ENCODE measurements at regions not wholly inside any gene's neighbourhood (a gene's known extent, or its start where the extent isn't known, plus 50 kb on each side); places are given as distances from the start of the nearest gene placed in this dataset.
"Not testable (repeated sequence)": the region's sequence is repeated elsewhere in the genome, so short reads cannot be mapped to it uniquely, and the experiment has no call there.

DNA sequence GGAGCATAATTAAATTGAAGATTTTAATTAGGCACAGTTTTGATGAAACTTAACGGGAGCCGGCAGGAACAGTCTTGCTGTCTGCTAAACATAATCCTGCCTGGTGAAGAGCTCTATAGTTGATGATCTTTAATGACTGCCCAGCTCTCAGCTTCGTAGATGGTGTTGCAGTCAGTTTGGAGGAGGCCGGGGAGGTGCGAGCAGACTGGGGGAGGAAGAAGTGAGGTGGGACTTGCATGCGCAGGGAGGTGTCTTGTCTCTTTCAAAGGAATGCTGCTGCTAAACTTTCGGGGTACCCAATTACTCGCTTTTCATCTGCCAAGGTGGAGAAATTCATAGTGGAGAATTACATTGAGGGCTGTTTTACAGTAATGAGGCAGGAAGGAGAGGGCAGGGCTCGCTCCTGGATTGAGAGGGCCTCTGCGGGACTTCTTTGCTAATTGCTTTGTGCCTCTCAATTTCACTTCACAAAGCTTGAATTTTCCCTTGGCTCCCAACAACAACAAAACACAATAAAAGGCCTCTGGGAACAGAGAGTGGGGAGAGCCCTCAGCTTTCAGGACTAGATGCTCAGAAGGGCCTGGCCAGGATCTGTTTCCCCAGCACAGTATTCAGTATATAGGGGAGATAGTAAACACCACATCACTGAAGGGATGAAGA lies 257.9 kb upstream of the ADRA1B start:
- DNase-seq = no peak

DNA sequence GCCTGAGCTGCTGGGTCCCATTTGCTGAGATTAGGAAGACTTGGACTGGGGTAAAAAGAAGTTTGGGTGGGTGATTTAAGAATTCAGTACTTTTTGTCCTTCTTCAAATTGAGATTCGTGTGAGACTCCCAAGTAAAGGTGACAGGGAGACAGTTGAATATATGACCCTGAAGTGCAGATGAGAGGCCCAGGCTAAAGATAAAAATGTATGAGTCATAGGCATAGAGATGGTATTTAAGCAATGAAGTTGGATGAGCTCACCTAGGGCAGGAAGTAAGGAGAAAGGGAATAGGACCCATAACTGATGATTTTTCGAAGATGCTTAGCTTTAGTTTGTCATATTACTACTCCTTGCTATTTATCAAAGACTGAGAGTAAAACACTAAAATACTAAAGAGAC lies 255.9 kb upstream of the ADRA1B start:
- no peak for DNase-seq

DNA sequence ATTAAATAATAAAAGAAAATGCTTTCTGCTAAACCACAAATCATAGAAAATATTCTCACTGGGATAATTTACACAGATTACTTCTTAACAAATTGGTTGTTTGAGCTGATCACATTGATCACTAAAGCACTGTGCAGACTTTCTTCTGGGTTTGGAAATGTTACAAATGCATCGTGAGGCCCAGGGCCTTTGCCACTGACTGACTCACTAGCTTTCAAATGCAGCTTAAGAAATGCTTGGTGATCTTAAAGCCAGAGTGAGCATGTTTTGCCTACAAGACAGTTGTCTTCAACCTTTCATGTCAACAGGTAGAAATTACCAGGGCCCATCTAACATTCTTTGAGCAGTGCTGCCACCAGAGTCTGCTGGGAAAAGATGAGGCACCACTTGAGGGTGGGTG lies 252.3 kb upstream of the ADRA1B start:
- no peak for DNase-seq

DNA sequence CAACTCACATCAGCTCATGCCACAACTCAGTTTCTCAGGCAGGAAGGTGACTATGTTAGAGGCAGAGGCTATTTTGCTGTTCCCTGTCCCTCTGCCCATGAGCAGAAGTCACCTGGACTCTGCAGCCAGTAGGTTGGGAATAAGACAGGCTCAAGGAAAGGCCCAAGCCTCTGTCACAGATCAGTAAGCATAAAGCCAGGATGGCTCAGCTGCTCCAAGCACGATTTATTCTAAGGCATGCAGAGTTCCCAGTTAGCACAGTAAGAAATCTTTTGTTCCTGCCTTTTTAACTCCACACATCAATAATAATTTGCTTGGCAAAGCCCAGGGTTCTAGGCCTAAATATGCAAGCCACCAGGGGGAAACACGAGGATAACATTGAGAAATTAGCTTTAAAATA lies 249.0 kb upstream of the ADRA1B start:
- DNase-seq = no peak

DNA sequence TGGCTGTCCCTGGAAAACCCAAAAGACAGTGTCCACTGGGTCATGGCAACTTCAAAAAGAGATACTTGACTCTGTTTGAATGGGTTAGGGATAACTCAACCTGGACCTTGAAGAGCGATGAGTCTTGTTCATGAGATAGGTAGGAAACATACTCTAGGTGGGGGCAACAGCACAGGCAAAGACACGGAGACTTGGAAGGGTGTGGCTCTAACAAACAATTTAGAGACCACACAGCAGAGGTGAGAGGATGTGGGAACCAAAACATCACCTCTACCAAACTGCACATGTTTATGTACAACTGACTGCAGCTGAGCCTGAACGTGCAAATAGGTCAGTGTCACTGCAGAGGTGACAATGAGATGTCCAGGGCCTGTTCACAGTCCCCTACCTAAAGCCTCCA lies 247.7 kb upstream of the ADRA1B start:
- DNase-seq = no peak

DNA sequence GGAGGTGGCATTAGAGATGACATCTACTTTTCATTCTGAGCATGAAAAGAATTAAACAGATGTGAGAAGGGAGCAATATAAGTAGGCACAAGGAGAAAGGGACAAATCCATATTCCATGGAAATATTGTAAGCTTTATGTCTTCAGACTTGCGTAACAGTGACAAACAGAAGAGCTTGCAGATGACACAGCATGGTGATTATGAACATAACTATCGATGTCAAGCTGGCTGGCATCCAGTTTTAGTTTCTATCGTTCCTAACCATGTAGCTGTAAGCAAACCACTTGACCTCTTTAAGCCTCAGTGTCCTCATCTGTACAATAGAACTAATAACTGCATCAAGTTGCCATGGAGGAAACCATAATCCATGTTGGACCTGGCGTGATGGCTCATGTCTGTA lies 246.7 kb upstream of the ADRA1B start:
- no peak for DNase-seq

DNA sequence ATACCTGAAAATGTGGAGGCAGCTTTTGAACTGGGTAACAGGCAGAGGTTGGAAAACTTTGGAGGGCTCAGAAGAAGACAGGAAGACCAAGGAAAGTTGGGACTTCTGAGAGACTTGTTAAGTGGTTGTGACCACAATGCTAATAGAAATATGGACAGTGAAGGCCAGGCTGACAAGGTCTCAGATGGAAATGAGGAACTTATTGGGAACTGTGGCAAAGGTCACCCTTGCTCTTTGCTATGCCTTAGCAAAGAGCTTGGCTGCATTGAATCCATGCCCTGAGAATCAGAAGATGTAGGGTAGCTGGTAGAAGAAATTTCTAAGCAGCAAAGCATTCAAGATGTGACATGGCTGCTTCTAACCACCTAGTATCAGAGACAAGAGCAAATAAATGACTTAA lies 244.4 kb upstream of the ADRA1B start:
- no peak for DNase-seq

DNA sequence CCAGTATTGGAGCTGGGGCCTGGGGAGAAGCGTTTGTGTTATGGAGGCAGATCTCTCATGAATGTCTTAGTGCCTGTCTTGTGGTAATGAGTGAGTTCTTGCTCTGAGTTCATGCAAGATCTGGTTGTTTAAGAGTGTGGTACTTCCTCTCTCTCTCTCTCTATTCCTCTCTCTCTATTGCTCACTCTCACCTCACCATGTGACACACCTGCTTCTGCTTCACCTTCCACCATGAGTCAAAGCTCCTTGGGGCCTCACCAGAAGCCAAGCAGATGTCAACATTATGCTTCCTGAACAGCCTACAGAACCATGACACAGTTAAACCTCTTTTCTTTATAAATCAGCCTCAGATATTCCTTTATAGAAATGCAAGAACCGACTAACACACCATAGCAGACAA lies 242.7 kb upstream of the ADRA1B start:
- no peak for DNase-seq

DNA sequence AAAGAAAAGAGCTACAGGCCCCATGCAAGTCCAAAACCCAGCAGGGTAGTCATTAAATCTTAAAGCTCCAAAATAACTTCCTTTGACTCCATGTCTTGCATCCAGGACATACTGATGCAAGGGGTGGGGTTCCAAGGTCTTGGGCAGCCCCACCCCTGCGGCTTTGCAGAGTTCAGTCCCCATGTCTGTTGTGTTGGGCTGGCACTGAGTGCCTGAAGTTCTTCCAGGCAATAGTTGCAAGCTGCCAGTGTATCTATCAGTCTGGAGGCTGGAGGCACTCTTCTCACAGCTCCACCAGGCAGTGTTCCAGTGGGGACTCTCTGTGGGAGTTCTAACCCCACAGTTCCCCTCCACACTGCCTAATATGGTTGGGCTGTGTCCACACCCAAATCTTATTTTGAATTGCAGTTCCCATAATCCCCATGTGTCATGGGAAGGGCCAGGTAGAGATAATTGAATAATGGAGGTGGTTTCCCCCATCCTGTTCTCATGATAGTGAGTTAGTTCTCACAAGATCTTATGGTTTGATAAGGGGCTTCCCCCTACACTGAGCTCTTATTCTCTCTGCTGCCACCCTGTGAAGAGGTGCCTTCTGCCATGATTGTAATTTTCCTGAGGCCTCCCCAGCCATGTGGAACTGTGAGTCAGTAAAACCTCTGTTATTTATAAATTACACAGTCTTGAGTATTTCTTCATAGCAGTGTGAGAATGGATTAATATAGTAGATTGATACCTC lies 237.5 kb upstream of the ADRA1B start:
- no peak for DNase-seq

DNA sequence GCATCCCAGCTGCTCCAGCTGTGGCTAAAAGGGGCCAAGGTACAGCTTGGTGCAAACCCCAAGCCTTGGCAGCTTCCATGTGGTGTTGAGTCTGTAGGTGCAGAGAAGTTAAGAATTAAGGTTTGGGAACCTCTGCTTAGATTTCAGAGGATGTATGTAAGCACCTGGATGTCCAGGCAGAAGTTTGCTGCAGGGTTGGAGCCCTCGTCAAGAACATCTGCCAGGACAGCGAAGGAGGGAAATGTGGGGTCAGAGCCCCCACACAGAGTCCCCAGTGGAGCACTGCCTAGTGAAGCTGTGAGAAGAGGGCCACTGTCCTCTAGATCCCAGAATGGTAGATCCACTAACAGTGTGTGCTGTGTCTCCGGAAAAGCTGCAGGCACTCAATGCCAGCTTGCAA lies 236.2 kb upstream of the ADRA1B start:
- DNase-seq = no peak

DNA sequence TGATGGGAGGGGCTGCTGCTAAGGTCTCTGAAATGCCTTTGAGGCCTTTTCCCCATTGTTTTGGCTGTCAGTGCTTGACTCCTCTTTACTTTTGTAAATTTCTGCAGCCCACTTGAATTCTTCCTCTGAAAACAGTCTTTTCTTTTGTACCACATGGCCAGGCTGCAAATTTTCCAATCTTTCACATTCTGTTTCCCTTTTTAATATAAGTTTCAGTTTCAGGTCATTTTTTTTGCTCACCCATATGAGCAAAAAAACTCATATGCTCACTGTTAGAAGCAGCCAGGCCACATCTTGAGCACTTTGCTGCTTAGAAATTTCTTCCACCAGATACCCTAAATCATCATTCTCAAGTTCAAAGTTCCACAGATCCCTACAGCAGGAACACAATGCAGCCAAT lies 234.6 kb upstream of the ADRA1B start:
- DNase-seq = no peak

DNA sequence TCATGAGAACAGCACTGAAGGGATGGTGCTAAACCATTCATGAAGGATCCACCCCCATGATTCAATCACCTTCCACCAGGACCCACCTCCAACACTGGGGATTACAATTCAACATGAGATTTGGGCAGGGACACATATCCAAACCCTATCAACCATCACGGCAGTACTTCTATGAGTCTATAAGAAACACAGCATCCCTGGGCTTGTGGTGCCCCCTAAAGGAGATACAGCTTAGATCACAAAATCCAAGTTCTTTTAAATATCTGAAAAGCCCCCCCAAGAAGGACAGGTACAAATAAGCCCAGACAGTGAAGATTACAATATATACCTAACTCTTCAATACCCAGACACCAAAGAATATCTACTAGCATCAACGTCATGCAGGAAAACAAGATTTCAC lies 233.7 kb upstream of the ADRA1B start:
- DNase-seq = no peak

DNA sequence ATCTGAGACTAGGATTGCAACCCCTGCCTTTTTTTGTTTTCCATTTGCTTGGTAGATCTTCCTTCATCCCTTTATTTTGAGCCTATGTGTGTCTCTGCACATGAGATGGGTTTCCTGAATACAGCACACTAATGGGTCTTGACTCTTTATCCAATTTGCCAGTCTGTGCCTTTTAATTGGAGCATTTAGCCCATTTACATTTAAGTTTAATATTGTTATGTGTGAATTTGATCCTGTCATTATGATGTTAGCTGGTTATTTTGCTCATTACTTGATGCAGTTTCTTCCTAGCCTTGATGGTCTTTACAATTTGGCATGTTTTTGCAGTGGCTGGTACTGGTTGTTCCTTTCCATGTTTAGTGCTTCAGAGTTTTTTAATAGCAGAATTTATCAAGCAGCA lies 228.4 kb upstream of the ADRA1B start:
- DNase-seq = not testable (repeated sequence)

DNA sequence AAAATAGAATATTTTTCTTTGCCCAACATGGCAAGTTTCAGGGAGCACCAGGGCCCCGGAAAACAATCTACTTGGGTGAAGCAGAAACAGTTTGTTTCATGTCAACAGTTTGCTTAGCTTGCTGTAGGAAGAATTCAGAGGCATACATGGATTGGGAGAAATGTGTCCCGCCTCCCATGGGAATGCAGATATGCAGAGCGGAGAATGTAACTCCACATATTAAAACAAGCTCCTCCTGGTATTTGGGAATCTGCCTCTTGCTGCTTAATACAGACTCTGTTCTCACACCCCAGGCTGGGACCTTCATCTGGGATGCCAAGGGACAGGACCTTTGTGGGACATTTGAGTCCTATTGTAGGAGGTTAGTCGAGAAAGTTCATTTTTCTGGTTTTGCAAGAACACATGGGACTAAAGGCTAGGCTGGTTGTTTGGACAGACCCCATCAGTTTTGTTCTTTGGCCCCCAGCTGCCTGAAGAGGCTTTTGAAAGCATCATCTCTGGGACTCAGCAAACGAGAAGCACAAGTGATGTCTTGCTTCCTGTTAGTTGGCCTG lies 220.5 kb upstream of the ADRA1B start:
- DNase-seq = no peak

DNA sequence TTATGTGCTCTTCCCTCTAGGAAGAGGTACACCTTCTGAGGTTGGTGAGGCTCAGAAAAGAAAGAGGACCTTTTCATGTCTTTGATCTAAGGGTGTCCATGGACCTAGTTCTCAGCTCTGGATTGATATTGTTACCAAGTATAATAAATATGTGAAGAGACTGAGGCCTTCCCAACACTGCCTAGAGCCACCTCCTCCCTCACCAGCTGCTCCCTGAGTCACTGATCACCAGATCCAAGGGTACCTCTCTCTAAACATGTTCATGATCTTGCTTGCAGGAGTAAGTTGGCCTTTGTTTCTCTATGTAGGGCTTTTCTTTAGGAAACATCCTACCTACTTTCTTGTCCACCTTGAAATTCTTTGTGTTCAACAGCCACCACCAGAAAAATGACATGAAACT lies 218.8 kb upstream of the ADRA1B start:
- DNase-seq = no peak

DNA sequence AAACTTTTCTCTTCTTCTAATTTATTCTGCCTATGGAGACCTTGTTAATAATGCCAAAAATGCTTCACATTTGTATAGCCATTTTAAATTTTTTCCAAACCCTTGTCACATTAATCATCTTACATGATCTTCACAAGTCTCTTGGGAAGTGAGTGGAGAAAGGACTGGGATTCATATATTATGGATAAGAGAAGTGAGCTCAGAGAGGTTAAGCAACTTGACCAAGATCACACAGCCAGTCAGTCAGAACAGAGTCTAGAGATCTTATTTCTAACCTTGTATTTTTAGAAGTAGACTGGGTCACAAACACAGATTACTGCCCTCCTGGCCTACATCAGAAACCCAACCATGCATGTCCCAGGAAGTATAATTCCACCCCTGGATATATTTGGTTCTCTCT lies 218.0 kb upstream of the ADRA1B start:
- no peak for DNase-seq

DNA sequence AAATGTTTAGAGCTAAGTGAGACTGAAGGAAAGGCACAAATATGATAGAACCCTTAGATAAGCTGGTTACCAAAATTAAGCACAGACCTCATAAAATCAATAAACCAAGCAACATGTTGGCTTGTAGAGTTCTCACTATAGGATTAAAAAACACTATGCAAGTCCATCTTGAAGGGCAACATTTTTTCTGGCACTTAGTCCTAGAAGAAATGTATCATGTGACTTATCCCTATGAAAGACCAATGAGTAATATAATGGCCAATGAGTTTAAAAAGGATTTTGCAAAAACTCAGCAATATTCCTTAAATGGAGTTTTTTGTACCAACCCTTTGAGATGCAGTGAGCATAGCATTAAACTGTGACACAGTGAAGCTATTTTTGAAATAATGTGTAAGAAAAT lies 216.3 kb upstream of the ADRA1B start:
- no peak for DNase-seq

DNA sequence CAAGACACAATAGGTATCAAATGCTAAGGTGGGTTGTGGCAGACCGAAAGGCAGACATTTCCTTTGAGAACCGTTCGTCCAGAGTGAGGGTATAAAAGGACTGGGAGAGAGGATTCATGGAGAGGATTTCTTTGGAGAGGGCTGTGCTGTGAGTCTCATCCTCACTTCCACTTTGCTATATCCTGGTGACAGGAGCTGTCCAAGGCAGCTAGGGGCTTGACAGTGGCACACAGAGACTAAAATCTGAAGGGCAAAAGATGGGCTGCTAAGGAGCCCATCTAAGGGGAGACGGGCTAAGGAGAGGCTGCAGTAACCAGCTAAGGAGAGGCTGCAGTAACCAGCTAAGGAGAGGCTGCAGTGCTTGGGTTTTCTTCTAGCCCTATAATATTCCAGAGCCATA lies 214.0 kb upstream of the ADRA1B start:
- no peak for DNase-seq

DNA sequence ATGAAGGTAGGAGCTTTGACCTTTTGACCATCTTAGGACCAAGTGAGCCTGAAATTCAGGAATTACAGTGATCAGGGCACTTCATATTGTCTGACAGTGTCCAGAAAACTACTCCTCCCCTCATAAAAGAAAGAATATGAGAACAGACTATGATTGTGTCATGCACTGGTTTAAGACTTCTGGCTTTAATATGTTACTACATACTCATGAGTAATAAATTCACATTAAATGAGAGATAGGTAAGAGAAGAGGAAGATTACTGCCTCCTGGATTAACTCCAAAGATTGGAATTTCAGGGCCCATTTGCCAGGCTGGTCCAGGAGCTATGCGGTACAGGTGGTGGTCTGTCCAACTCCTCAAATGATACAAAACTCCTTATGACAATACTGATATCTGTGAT lies 213.5 kb upstream of the ADRA1B start:
- DNase-seq = no peak

DNA sequence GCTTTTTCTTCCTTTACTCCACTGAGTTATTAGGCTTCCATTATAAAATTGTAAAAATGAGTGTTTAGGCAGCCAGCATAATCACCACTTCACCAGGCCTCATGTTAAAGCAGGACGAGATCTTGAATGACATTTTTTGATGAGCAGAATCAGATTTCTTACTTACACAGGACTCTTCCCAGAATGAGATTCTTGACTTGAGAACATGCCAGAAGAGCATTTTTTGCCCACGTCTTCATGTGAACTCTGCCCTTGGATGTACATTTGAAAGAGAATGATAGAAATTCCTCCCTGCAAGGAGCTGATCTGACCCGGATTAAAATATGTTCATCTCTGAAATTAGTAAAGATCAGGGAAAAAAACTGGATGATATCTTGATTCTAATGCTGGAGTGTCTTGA lies 212.1 kb upstream of the ADRA1B start:
- no peak for DNase-seq

DNA sequence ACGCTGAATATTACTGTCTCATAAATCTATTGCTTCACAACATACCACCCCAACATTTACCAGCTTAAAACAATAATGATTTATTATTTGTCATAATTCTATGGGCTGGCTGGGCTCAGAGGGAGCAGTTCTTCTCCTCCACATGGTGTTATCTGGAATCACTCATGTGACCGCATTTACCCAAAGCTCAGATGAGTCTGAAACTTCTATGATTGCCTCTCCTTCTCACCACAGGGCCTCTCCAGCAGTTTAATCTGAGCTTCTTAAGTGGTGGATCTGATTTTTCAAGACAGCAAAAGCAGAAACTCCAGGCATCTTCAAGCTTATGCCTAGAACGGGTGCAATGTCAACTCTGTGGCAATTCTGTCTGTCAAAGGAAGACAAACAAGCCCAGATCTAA lies 210.3 kb upstream of the ADRA1B start:
- no peak for DNase-seq

DNA sequence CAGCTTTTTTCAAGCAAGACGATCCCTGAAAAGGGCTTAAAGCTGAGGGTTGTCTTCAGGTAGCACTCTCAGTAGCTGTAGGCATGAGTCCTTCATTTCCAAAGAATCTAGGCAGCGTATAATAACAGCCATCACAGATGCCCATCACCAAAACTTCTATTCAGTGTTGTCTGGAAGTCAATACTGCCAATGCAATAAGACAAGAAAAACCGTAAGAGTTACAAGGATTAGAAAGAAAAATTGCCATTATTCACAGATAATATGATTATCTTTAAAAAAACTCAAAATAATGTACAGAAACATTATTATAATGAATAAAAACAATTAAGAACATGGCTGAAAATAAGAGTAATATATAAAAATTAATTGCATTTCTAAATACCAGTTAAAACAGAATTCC lies 208.2 kb upstream of the ADRA1B start:
- DNase-seq = no peak

DNA sequence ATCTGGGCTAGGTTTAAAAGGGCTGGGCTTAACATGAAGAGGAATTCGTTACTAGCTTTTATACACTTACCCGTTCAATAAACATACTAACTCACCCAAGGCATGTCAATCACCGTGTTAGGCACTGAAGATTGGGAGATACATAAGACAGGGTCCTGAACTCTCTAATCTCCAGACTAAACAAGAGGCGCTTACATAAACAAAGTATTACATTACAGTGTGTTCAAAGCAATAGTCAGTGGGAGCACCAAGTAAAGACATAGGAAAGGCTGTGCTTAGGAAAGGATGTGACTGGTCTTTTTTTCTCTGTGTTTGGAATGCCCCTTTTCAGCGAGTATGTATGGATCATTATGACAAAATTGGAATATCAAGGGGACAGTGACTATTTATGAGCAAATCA lies 203.6 kb upstream of the ADRA1B start:
- no peak for DNase-seq

DNA sequence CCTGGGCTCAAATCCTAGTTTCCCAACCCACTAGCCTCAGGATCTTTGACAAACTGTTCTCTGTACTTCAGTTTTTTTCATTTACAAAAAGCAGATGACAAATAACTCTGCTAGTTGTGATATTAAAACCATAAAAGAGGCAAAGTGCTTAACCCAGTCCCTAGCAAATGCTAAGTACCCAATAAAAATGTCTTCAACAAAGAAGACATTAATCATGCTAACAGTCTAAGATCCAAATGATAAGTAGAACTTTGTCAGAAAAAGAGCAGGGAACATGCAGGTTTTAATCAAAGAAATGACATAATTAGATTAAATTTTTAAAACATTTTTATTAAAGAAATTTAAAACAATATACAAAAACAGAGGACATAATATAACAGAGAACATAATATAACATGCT lies 203.0 kb upstream of the ADRA1B start:
- no peak for DNase-seq

DNA sequence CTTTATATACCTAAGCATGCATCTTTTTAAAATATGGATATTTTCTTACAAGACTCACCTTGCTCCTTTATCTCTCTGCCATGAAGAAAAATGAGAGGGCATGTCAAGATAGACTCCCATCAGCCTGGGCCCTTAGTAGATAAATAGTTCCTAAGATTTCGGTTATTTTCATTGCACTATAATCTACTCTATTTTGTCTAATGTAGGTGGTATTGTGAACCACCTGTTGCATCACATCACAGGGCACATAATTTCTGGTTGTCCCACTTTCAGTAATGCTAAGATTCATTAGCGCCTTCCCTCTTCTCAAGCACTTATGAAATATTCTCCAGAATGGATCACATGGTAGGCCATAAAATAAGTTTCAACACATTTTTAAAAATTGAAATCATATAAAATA lies 202.5 kb upstream of the ADRA1B start:
- DNase-seq = no peak
